ENCODE measurements at regions not wholly inside any gene's neighbourhood (a gene's known extent, or its start where the extent isn't known, plus 50 kb on each side); places are given as distances from the start of the nearest gene placed in this dataset.

- no peak for DNase-seq (ENCODE audit: low spot score)
Measured at GRCh38 chr1:219523411-219523810, 89.5 kb downstream of the ZC3H11B start.

GRCh38 chr1:219521325-219521724 is 91.6 kb downstream of the ZC3H11B start:
- DNase-seq (ENCODE audit: low spot score), result no peak

- no peak for DNase-seq (ENCODE audit: low spot score)
Measured at GRCh38 chr1:219520241-219520640, 92.7 kb downstream of the ZC3H11B start.

- DNase-seq (ENCODE audit: low spot score), result no peak
Measured at GRCh38 chr1:219518907-219519248, 94.0 kb downstream of the ZC3H11B start.

GRCh38 chr1:219518168-219518906 is 94.6 kb downstream of the ZC3H11B start:
- no peak for DNase-seq (ENCODE audit: low spot score)

- no peak for DNase-seq (ENCODE audit: low spot score)
Measured at GRCh38 chr1:219517031-219517430, 95.9 kb downstream of the ZC3H11B start.

GRCh38 chr1:219514728-219515127 is 98.2 kb downstream of the ZC3H11B start:
- no peak for DNase-seq (ENCODE audit: low spot score)

GRCh38 chr1:219507437-219507836 is 105.5 kb downstream of the ZC3H11B start:
- no peak for DNase-seq (ENCODE audit: low spot score)

- DNase-seq (ENCODE audit: low spot score), result no peak
Measured at GRCh38 chr1:219506936-219507335, 106.0 kb downstream of the ZC3H11B start.

- DNase-seq (ENCODE audit: low spot score), result no peak
Measured at GRCh38 chr1:219506473-219506899, 106.4 kb downstream of the ZC3H11B start.

- DNase-seq (ENCODE audit: low spot score), result no peak
Measured at GRCh38 chr1:219505886-219506285, 107.0 kb downstream of the ZC3H11B start.

- DNase-seq (ENCODE audit: low spot score), result no peak
Measured at GRCh38 chr1:219503604-219504003, 109.3 kb downstream of the ZC3H11B start.

- no peak for DNase-seq (ENCODE audit: low spot score)
Measured at GRCh38 chr1:219500327-219500897, 112.5 kb downstream of the ZC3H11B start.

- DNase-seq (ENCODE audit: low spot score), result no peak
Measured at GRCh38 chr1:219498666-219499065, 114.2 kb downstream of the ZC3H11B start.

GRCh38 chr1:219495737-219496408 is 117.0 kb downstream of the ZC3H11B start:
- DNase-seq (ENCODE audit: low spot score), result no peak

- DNase-seq (ENCODE audit: low spot score), result no peak
Measured at GRCh38 chr1:219492717-219493116, 120.2 kb downstream of the ZC3H11B start.

GRCh38 chr1:219490566-219490965 is 122.3 kb downstream of the ZC3H11B start:
- DNase-seq (ENCODE audit: low spot score), result no peak

- no peak for DNase-seq (ENCODE audit: low spot score)
Measured at GRCh38 chr1:219489636-219490035, 123.3 kb downstream of the ZC3H11B start.

- DNase-seq (ENCODE audit: low spot score), result no peak
Measured at GRCh38 chr1:219488275-219488674, 124.6 kb downstream of the ZC3H11B start.

GRCh38 chr1:219483530-219483929 is 129.4 kb downstream of the ZC3H11B start:
- no peak for DNase-seq (ENCODE audit: low spot score)

GRCh38 chr1:219480011-219480410 is 132.9 kb downstream of the ZC3H11B start:
- DNase-seq (ENCODE audit: low spot score), result no peak

GRCh38 chr1:219478811-219479210 is 134.1 kb downstream of the ZC3H11B start:
- no peak for DNase-seq (ENCODE audit: low spot score)

- DNase-seq (ENCODE audit: low spot score), result no peak
Measured at GRCh38 chr1:219477861-219478260, 135.0 kb downstream of the ZC3H11B start.
